Muscle of leg (tissue), 3 donors: ENCODE measurements at regions not wholly inside any gene's neighbourhood (a gene's known extent, or its start where the extent isn't known, plus 50 kb on each side); places are given as distances from the start of the nearest gene placed in this dataset.

Experiments used
- DNase-seq: peaks from one replicate; pipeline ENCODE4 v3.0.0; 2013
- H3K27ac ChIP-seq: one replicate; pipeline ENCODE4 v1.5.1; 2013; ENCODE audit warnings: mild to moderate bottlenecking, low read length, control low read depth
- H3K27me3 ChIP-seq: one replicate; pipeline ENCODE4 v1.6.1; 2013; ENCODE audit warnings: low read length; ENCODE audit not compliant: control insufficient read depth, insufficient read depth
- H3K36me3 ChIP-seq: one replicate; pipeline ENCODE4 v1.6.1; 2013; ENCODE audit warnings: low read length; ENCODE audit not compliant: control insufficient read depth, insufficient read depth
- H3K4me1 ChIP-seq: one replicate; pipeline ENCODE4 v1.6.1; 2013; ENCODE audit warnings: low read length; ENCODE audit not compliant: control insufficient read depth, insufficient read depth
- H3K4me3 ChIP-seq: one replicate; pipeline ENCODE4 v1.5.1; 2013; ENCODE audit warnings: low read length, control low read depth
- H3K9me3 ChIP-seq: replicated peaks from 2 replicates; pipeline ENCODE4 v1.6.1; 2013; ENCODE audit warnings: low read depth, low read length; ENCODE audit not compliant: control insufficient read depth
- WGBS: methylation state at CpG from one replicate; pipeline ENCODE4 v1.1.5; 2013; ENCODE audit warnings: missing lambda C conversion rate; ENCODE audit not compliant: insufficient coverage; 5-methylcytosine and 5-hydroxymethylcytosine counted together

DNA sequence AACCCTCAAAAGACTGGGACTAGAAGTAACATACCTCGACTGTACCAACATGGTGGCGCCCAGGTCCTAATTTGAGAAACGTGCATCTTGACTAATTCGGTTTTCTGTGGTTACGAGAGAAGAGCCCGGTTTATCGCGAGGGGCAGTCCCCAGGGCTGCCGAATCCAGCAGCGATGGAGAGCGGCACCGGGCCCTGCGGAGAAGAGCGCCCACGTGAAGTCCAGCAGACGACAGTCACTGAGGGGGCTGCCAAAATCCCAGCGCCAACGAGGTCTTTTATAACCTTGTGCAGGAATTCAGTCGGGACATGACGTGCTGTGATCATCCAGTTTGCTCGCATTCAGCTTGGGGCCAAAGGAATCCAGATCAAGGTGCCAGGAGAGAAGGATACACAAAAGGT lies 187.5 kb upstream of the SLITRK2 start:
- Histone ChIP-seq H3K27ac (no peak overlapping the region), H3K27me3 (no peaks in the 10 kb centered on the region), H3K4me1 (no peaks in the 10 kb centered on the region), H3K36me3 (no peaks in the 10 kb centered on the region), H3K9me3 (peaks cover 2% of the 10 kb centered on the region), H3K4me3 (no peak overlapping the region)
- no peak for DNase-seq
- 92% methylated on average over 21 of the region's 21 CpGs for WGBS

DNA sequence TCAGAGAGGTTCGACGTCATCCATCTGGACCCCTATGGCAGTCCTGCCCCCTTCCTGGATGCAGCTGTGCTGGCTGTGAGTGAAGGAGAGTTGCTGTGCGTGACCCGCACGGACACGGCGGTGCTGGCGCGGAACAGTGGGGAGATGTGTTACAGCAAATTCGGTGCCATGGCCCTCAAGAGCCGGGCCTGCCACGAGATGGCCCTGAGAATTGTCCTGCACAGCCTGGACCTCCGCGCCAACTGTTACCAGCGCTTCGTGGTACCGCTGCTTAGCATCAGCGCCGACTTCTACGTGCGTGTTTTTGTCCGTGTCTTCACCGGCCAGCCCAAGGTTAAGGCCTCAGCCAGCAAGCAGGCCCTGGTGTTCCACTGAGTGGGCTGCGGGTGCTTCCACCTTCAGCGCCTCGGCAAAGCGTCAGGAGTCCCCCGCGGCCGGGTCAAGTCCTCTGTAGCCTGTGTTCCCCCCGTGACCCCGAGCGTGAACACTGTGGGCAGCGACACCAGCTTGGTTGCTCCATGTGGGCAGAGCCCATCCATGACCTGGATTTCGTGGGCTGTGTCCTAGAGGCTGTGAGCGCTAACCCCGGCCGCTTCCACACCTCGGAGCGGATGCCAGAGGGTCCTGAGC lies 186.7 kb upstream of the SLITRK2 start:
- 92% methylated on average over 40 of the region's 40 CpGs for WGBS

GRCh38 chrX:145631461-145631951 lies 186.1 kb upstream of the SLITRK2 start:
- Histone ChIP-seq H3K9me3 (peaks cover 2% of the 10 kb centered on the region), H3K4me1 (no peaks in the 10 kb centered on the region), H3K36me3 (no peaks in the 10 kb centered on the region), H3K4me3 (no peak overlapping the region), H3K27ac (no peak overlapping the region), H3K27me3 (no peaks in the 10 kb centered on the region)
- WGBS, result 92% methylated on average over 29 of the region's 29 CpGs
- DNase-seq, result no peak

More for the DNA sequence above, 186.7 kb upstream of the SLITRK2 start:
- no peaks in the 10 kb centered on the region for H3K27me3 ChIP-seq
- no peaks in the 10 kb centered on the region for H3K36me3 ChIP-seq
- DNase-seq, result no peak
- H3K9me3 ChIP-seq, result peaks cover 2% of the 10 kb centered on the region
- no peak overlapping the region for H3K27ac ChIP-seq
- H3K4me1 ChIP-seq, result no peaks in the 10 kb centered on the region
- H3K4me3 ChIP-seq, result no peak overlapping the region

GRCh38 chrX:145654486-145654885 lies 163.1 kb upstream of the SLITRK2 start:
- Histone ChIP-seq H3K4me1 (no peaks in the 10 kb centered on the region), H3K4me3 (no peak overlapping the region), H3K27me3 (no peaks in the 10 kb centered on the region), H3K9me3 (no peaks in the 10 kb centered on the region), H3K36me3 (no peaks in the 10 kb centered on the region), H3K27ac (no peak overlapping the region)
- WGBS, result no CpG with 5 or more reads among the region's 5 CpGs
- no peak for DNase-seq

DNA sequence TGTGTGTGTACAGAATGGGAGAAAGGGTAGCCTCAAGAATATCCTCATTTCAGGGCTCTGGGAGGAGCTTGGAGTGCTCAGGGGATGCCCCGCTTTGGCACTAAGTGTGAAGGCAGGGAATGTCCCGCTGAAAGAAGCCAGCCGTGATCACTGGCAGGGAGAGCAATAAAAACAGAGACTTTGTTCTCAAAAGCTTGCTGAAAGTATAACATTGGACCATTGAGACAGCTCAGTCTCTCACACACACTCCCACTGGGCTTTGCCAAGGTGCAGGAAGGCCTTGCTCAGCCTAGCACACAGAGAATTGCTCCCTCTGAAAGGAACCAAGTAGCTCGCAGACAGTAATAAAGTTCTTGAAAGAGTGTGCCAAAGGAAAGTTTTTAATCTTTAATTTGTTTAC lies 143.8 kb upstream of the SLITRK2 start:
- Histone ChIP-seq H3K4me1 (no peaks in the 10 kb centered on the region), H3K4me3 (no peak overlapping the region), H3K27me3 (no peaks in the 10 kb centered on the region), H3K27ac (no peak overlapping the region), H3K36me3 (no peaks in the 10 kb centered on the region), H3K9me3 (no peaks in the 10 kb centered on the region)
- no peak for DNase-seq
- WGBS, result 54% methylated on average over 2 of the region's 4 CpGs

DNA sequence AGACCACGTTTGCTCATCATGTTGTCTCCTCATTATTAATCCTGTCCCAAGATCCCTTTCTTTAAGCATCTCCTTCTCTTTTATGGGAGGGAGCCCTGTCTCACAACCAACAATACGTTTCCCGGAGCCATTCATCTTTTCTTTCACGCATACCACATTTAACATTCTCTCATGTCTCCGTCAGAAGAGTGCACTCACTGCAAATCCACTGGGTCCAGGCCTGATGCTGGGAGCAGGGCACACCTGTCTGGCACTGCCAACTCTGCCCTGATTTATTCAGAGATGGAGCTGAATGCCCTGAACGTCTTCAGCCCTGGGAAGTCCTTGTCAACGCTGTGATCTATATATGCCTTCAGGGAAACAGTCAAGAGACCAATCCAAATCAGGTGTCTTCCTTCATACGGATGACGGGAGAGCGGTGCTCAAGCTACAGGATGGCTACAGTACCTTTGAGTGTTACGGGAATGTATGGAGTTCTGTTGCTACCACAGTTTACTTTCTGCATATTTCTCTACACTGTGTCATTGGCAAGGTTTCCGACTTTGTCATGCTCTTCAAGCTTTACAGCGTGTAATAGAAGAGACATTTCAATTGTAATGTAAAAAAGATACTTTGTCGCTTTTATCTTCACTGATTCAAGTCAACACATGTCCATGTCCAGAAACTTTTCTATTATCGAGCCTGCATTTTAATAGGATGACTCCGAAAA lies 140.4 kb upstream of the SLITRK2 start:
- Histone ChIP-seq H3K36me3 (no peaks in the 10 kb centered on the region), H3K27ac (no peak overlapping the region), H3K4me1 (no peaks in the 10 kb centered on the region), H3K27me3 (no peaks in the 10 kb centered on the region), H3K4me3 (no peak overlapping the region), H3K9me3 (no peaks in the 10 kb centered on the region)
- DNase-seq, result peak; percentile 3
- WGBS, result 71% methylated on average over 10 of the region's 16 CpGs

DNA sequence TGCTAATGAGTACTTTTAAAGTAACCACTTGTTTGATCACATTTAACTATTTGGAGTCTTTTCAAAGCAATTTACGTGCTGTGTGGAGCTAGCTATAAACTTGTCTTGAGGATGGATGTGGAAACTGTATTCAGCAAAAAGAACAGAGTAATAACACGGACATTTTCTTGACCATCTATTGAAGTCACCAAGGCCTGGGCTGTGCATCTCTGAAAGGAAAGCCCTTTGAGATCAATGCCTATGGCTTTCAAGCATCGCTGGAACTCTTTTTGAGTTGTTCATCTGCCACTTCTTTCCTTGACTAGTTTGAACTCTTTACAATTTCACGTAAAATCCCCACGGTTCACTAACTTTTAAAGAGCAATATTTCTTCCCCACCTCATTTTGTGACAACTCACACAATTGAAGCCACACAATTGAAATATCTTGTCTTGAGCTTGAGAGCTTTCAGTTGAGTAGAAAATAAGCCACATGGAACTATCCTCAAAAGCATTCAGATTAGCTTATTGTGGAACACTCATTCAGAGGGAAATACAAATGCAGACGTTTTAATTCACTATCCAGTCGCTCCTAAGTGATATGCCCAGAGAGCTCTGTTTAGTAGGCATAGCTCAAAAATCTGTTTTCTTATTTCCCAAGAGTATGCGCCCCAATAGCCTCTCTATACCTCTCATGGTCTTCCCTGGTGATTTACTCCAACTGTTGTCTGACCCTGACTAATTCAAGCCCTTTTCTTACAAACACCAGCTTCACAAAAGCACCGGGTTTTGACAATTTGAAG lies 134.9 kb upstream of the SLITRK2 start:
- no peaks in the 10 kb centered on the region for H3K36me3 ChIP-seq

GRCh38 chrX:145687146-145687545 lies 130.5 kb upstream of the SLITRK2 start:
- no peaks in the 10 kb centered on the region for H3K9me3 ChIP-seq
- DNase-seq, result no peak
- no CpG with 5 or more reads among the region's 4 CpGs for WGBS
- no peak overlapping the region for H3K4me3 ChIP-seq
- no peaks in the 10 kb centered on the region for H3K36me3 ChIP-seq
- no peaks in the 10 kb centered on the region for H3K4me1 ChIP-seq
- no peaks in the 10 kb centered on the region for H3K27me3 ChIP-seq
- no peak overlapping the region for H3K27ac ChIP-seq

More for the DNA sequence above, 134.9 kb upstream of the SLITRK2 start:
- Histone ChIP-seq H3K4me1 (no peaks in the 10 kb centered on the region), H3K27me3 (no peaks in the 10 kb centered on the region), H3K4me3 (no peak overlapping the region), H3K9me3 (no peaks in the 10 kb centered on the region), H3K27ac (no peak overlapping the region)
- 71% methylated on average over 5 of the region's 9 CpGs for WGBS
- no peak for DNase-seq

DNA sequence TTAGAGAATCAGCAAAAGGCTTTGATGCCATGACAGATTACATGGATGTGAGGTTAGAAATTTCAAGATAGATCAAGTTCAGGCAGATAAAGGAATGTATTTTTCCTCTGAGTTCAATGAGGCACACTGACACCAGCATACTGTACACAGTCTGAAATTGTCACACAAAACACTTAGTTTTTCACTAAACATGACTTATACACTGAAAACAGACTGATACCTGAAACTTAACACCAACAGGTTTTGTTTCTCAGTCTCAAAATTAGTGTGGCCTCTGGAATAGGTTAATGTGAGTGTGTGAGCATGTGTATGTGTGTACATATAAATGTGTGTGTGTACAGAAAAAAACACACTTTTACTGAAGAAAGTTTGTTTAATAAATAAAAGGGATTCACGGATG lies 129.9 kb upstream of the SLITRK2 start:
- DNase-seq, result no peak
- WGBS, result no CpG with 5 or more reads among the region's 1 CpG
- no peak overlapping the region for H3K27ac ChIP-seq
- no peaks in the 10 kb centered on the region for H3K4me1 ChIP-seq
- H3K9me3 ChIP-seq, result no peaks in the 10 kb centered on the region
- no peak overlapping the region for H3K4me3 ChIP-seq
- no peaks in the 10 kb centered on the region for H3K27me3 ChIP-seq
- H3K36me3 ChIP-seq, result no peaks in the 10 kb centered on the region

DNA sequence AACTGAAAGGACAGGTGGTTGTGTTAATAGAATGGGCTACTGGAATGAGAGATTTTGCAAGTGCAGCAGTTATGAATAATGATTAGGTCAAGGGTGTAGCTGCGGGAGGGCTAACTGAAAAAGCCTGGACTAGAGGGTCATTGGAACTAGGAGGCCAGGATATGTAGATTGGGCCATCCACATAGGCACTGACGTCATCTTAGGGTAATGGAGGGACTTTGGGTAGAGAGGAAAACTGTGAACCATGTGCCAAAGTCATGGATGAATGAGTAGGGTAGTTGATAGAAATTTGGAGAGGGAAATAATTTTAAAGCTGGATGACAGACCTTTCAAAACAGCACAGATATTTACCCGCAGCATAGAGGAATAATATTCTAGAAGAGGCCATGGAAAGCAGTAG lies 123.6 kb upstream of the SLITRK2 start:
- Histone ChIP-seq H3K9me3 (no peaks in the 10 kb centered on the region), H3K27me3 (no peaks in the 10 kb centered on the region), H3K4me3 (no peak overlapping the region), H3K4me1 (no peaks in the 10 kb centered on the region), H3K27ac (no peak overlapping the region), H3K36me3 (no peaks in the 10 kb centered on the region)
- 53% methylated on average over 2 of the region's 3 CpGs for WGBS
- no peak for DNase-seq
